ENCODE measurements at regions not wholly inside any gene's neighbourhood (a gene's known extent, or its start where the extent isn't known, plus 50 kb on each side); places are given as distances from the start of the nearest gene placed in this dataset.

DNA sequence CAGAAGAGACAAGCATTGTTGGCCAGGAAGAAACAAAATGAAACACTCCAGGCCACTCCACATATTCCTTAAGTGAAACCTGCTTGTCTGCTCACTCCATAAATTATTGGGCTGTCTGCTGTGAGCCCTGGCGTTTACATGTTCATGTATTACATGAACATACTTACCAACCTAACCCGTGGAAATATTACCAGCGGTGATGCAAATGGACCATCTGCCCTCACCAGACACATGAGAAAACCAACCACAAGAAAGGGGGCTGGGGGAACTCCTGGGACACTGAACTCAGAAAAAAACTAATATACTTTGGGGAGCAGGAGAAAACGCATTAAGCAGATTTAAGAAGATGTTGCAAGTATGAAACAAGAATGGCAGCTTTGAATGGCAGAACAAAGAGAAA is 731.2 kb upstream of the IGFBP3 start:
- Mint-ChIP-seq H3K4me1 (no peaks in the 10 kb centered on the region), H3K4me3 (no peak overlapping the region), H3K27ac (no peak overlapping the region), H3K27me3 (no peaks in the 10 kb centered on the region), H3K9me3 (ENCODE audit: insufficient read depth) (peaks cover 3% of the 10 kb centered on the region)
- Histone ChIP-seq H3K4me3 (ENCODE audit: control extremely low read depth in 1 of 5, extremely low read depth in 1 of 5, insufficient read depth in 1 of 5, low read depth in 2 of 5, low read length in 4 of 5) (no peak overlapping the region), H3K27me3 (replicated peaks in 1 of 4; ENCODE audit: control extremely low read depth in 1 of 4, control insufficient read depth in 3 of 4, insufficient read depth in 4 of 4, low read length in 3 of 4) (no peaks in the 10 kb centered on the region), H3K9me3 (ENCODE audit: control extremely low read depth in 1 of 3, control insufficient read depth in 2 of 3, insufficient read depth in 1 of 3, low read length in 2 of 3) (peaks cover 0 to 10% (median 0%) of the 10 kb centered on the region in 3 donors), H3K36me3 (replicated peaks in 1 of 2; ENCODE audit: control extremely low read depth in 1 of 2, control insufficient read depth in 1 of 2, extremely low read depth in 1 of 2, insufficient read depth in 2 of 2, low read length in 1 of 2) (no peaks in the 10 kb centered on the region), H3K27ac (ENCODE audit: low read length in 2 of 2) (no peak overlapping the region), H3K9ac (ENCODE audit: low read length) (no peak overlapping the region), H3K79me2 (ENCODE audit: control insufficient read depth, insufficient read depth, low read length) (no peaks in the 10 kb centered on the region), H3K4me2 (replicated peaks; ENCODE audit: low read depth, low read length, poor library complexity, severe bottlenecking) (no peak overlapping the region), H2AFZ (ENCODE audit: insufficient read depth, low read depth, low read length, poor library complexity, severe bottlenecking) (no peak overlapping the region), H3K4me1 (ENCODE audit: control insufficient read depth in 2 of 2, insufficient read depth in 2 of 2, low read length in 2 of 2) (no peaks in the 10 kb centered on the region), H4K20me1 (ENCODE audit: control insufficient read depth, insufficient read depth, low read length, poor library complexity, severe bottlenecking) (no peaks in the 10 kb centered on the region)
- TF ChIP-seq EZH2 (IDR thresholded peaks at IDR 0.05; ENCODE audit: borderline replicate concordance, insufficient read depth, low read depth, low read length, poor library complexity, severe bottlenecking), result no peak
- TF ChIP-seq, protein P1, sequence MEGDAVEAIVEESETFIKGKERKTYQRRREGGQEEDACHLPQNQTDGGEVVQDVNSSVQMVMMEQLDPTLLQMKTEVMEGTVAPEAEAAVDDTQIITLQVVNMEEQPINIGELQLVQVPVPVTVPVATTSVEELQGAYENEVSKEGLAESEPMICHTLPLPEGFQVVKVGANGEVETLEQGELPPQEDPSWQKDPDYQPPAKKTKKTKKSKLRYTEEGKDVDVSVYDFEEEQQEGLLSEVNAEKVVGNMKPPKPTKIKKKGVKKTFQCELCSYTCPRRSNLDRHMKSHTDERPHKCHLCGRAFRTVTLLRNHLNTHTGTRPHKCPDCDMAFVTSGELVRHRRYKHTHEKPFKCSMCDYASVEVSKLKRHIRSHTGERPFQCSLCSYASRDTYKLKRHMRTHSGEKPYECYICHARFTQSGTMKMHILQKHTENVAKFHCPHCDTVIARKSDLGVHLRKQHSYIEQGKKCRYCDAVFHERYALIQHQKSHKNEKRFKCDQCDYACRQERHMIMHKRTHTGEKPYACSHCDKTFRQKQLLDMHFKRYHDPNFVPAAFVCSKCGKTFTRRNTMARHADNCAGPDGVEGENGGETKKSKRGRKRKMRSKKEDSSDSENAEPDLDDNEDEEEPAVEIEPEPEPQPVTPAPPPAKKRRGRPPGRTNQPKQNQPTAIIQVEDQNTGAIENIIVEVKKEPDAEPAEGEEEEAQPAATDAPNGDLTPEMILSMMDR (IDR thresholded peaks at IDR 0.05), result no peak
- intact Hi-C loops (cut with micrococcal nuclease), result no loop called here
- CTCF ChIA-PET, result no interaction called here
- POLR2A ChIA-PET, result no interaction called here
- no peak for DNase-seq
- WGBS (ENCODE audit: insufficient coverage), result 81% methylated on average over 3 of the region's 4 CpGs
- ATAC-seq (ENCODE audit: low read depth), result no peak

DNA sequence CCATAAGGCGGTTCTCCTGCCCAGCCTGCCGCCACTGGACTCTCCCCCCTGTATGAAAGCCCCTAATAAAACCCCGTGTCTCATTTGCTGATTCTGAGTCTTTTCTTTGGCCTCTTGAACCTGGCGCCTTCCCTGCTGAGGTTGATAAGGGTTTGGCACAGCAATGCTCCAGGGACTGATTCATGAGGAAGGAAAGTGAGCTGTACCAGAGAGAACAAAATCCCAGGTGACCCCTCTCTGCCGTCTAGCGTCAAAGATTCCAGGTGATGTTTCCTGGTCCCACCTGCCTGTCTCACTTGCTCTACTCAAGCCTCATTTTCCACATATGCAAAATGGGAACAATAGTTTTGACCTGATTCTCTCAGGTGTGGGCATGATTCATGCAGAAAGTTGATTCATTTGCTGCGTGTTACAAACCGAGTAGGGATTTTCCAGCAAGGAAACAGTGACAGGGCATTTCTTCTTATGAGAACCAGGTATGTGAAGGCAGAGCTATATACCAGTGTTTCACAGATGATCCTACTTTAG is 730.6 kb upstream of the IGFBP3 start:
- H4K20me1 ChIP-seq (ENCODE audit: control insufficient read depth, insufficient read depth, low read length, poor library complexity, severe bottlenecking), result no peaks in the 10 kb centered on the region
- intact Hi-C loops (cut with micrococcal nuclease), result no loop called here
- no peak overlapping the region for H3K4me3 ChIP-seq (ENCODE audit: control extremely low read depth in 1 of 5, extremely low read depth in 1 of 5, insufficient read depth in 1 of 5, low read depth in 2 of 5, low read length in 4 of 5)
- WGBS (ENCODE audit: insufficient coverage), result 95% methylated on average over 6 of the region's 8 CpGs
- no peak for ATAC-seq (ENCODE audit: low read depth)
- no peak overlapping the region for H3K4me3 Mint-ChIP-seq
- H2AFZ ChIP-seq (ENCODE audit: insufficient read depth, low read depth, low read length, poor library complexity, severe bottlenecking), result no peak overlapping the region
- no peak for DNase-seq
- H3K79me2 ChIP-seq (ENCODE audit: control insufficient read depth, insufficient read depth, low read length), result no peaks in the 10 kb centered on the region
- H3K9me3 ChIP-seq (ENCODE audit: control extremely low read depth in 1 of 3, control insufficient read depth in 2 of 3, insufficient read depth in 1 of 3, low read length in 2 of 3), result peaks cover 0 to 12% (median 0%) of the 10 kb centered on the region in 3 donors
- no peak overlapping the region for H3K9ac ChIP-seq (ENCODE audit: low read length)
- no peaks in the 10 kb centered on the region for H3K27me3 ChIP-seq (replicated peaks in 1 of 4; ENCODE audit: control extremely low read depth in 1 of 4, control insufficient read depth in 3 of 4, insufficient read depth in 4 of 4, low read length in 3 of 4)
- ChIA-PET POLR2A (no interaction called here), CTCF (no interaction called here)
- no peak overlapping the region for H3K27ac Mint-ChIP-seq
- no peak overlapping the region for H3K4me2 ChIP-seq (replicated peaks; ENCODE audit: low read depth, low read length, poor library complexity, severe bottlenecking)
- H3K9me3 Mint-ChIP-seq (ENCODE audit: insufficient read depth), result peaks cover 5% of the 10 kb centered on the region
- no peaks in the 10 kb centered on the region for H3K4me1 ChIP-seq (ENCODE audit: control insufficient read depth in 2 of 2, insufficient read depth in 2 of 2, low read length in 2 of 2)
- TF ChIP-seq, protein P1 (IDR thresholded peaks at IDR 0.05), result no peak
- no peak for TF ChIP-seq EZH2 (IDR thresholded peaks at IDR 0.05; ENCODE audit: borderline replicate concordance, insufficient read depth, low read depth, low read length, poor library complexity, severe bottlenecking)
- H3K27ac ChIP-seq (ENCODE audit: low read length in 2 of 2), result no peak overlapping the region
- no peaks in the 10 kb centered on the region for H3K27me3 Mint-ChIP-seq
- no peaks in the 10 kb centered on the region for H3K4me1 Mint-ChIP-seq
- no peaks in the 10 kb centered on the region for H3K36me3 ChIP-seq (replicated peaks in 1 of 2; ENCODE audit: control extremely low read depth in 1 of 2, control insufficient read depth in 1 of 2, extremely low read depth in 1 of 2, insufficient read depth in 2 of 2, low read length in 1 of 2)
